GM18502 (cell line): ENCODE measurements at regions not wholly inside any gene's neighbourhood (a gene's known extent, or its start where the extent isn't known, plus 50 kb on each side); places are given as distances from the start of the nearest gene placed in this dataset.
"Not testable (repeated sequence)": the region's sequence is repeated elsewhere in the genome, so short reads cannot be mapped to it uniquely, and the experiment has no call there.

ENCODE experiments used
- ATAC-seq: cut with Tn5 transposase; IDR thresholded peaks from one replicate; pipeline ENCODE4 v1.9.1; 2021; ENCODE audit warnings: mild to moderate bottlenecking; ENCODE audit not compliant: unreplicated experiment, poor library complexity

DNA sequence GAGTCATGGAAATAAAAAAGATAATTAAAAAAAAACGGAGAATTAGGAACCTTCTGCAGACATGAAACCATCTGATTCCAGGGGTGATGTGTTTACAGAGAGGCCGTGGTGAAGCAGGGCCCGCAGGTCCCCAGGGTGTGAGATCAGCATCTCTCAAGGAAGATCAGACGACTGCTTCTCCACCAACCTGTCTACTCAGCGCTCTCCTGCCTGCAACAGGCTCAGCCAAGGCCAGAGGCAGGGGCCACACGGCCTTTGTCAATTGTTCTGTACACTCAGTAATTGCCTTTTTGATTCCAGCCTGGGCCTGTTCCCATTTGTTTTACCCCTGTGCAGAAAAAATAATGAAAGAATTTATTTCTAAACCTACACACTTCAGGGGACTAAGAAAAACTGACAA lies 124.6 kb downstream of the NXPE2 start:
- ATAC-seq, result no peak

DNA sequence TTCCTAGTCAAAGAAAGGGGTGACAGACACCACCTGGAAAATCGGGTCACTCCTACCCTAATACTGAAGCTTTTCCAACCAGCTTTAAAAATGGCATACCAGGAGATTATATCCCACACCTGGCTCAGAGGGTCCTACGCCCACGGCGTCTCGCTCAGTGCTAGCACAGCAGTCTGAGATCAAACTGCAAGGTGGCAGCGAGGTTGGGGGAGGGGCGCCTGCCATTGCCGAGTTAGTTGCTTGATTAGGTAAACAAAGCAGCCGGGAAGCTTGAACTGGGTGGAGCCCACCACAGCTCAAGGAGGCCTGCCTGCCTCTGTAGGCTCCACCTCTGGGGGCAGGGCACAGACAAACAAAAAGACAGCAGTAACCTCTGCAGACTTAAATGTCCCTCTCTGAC lies 127.1 kb downstream of the NXPE2 start:
- ATAC-seq, result not testable (repeated sequence)

DNA sequence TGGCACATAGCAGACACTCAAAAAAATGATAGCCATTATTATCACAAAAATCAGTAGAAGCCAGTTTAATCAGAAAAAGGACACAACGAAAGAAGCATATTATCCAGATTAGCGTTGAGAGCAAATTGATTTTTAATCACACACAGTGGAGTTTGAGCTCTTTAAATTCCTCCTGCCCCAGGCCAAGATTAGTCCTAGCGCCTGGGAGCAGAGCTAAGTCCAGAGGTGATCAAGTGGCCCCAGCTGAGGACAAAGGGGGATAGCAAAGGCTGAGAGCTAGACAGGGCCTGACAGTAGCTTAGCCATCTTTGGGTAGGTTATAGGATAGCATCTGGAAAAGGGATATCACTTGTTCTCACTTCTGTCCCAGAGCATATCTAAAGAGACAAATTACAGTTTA lies 133.6 kb downstream of the NXPE2 start:
- no peak for ATAC-seq

DNA sequence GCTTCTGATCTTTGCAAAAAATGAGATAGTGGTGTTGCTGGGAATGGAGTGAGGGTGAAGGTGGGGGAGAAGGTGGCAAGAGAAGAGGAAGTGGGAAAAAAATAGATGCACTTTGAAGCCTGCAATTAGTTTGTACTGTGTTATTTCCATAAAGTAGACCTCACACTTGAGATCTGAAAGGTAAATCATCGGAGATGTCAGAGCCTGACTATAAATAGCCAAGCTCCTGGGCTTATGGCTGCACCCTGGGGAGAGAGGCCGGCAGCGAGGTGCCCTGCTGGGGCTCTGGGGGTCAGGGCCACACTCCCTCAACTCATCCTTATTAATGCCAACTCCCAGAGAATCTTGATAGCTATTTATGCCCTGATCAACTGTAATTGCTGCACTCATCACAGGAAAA lies 134.4 kb downstream of the NXPE2 start:
- ATAC-seq, result no peak

DNA sequence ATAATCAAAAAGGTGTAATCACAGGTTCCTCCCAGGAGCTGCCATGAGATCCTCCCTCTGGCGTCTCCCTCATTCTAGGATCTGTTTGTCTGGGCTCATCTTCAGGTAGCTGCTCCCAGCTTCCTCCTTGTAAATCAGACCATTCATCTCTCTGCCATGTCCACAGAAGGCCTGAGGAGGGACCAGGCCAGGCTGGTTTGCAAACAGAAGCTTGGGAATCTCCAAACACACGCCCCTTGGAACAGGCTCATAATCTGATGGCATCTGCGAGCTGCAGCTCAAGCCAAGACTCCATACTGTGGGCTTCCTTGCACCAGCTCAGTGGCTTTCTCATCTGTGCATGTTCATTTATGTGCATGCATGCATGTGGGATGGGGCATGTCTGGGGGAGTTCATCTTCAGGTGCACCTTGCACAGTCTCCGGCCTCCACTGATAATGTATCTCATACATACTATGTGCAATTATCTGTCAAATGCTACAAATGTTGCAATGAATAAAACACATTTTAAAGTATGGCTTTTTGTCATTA lies 134.9 kb downstream of the NXPE2 start:
- ATAC-seq, result no peak

DNA sequence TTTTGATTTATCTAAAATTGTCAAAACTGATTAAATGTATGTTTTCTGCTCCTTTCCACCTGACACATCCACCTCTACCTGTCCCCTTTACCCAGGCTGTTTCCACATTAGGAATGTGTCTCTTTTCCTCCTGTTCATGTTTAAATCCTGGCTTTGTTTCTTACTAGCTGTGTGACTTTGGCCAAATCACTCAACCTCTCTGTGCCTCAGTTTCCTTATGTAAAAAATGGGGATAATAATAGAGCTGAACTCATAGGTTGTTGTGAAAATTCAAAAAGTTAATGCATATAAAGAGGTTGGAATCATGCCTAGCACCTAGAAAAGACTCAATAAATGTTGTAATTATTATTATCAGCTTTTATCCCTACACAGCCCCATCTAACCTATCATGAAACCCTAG lies 136.8 kb downstream of the NXPE2 start:
- no peak for ATAC-seq

DNA sequence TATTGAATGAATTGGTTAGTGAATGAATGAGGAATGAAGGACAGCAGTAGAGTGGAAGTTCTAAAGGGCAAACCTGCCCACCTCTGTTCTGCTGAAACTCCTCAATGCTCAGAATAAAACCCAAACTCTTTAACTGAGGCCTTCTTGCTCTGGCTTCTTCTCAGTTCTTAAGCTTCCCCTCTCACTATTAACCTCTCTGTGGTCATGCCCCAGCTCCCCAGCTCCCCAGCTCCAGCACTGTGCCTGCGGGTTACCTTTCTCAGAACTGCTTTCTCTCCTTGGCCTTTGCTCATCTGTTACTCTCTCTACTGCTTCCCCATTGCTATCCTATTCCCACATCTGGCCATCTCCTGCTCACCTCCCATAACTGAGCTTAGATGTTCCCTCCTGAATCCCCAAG lies 137.4 kb downstream of the NXPE2 start:
- no peak for ATAC-seq

DNA sequence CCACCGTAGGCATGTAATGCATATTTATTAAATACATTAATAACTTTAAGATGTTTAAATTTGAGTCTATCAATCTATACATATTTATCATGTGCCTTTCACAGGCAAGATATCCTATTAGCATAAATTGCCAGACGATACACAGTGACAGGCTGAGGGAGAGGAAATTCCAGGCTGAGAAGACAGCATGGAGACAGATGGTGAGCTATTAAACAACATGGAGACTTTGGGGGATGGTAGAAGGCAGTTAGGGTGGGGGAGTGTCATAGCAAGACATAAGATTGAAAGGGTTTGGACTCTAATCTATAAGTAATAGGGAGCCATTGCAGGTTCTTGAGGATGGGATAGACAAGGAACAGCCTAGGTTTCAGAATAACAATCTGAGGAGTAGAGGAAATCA lies 138.5 kb downstream of the NXPE2 start:
- no peak for ATAC-seq

DNA sequence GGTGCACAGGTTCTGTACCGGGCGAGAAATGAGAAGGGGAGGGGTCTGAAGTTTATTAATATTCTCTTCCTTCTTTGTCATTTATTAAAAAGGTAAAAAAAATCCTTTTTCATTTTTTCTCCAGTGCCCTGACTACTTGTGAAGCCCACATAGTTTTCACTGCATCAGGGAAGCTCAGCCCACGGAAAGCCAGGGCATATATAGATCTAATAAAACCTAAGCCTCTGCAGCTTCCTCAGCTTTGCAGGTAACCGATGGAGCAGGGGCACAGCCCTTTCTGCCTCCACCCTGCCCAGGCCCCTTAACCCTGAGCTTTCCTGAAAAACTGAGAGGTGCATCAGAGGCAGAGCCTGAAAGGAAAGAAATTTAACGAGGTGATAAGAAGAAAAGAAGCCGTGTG lies 140.1 kb downstream of the NXPE2 start:
- no peak for ATAC-seq

DNA sequence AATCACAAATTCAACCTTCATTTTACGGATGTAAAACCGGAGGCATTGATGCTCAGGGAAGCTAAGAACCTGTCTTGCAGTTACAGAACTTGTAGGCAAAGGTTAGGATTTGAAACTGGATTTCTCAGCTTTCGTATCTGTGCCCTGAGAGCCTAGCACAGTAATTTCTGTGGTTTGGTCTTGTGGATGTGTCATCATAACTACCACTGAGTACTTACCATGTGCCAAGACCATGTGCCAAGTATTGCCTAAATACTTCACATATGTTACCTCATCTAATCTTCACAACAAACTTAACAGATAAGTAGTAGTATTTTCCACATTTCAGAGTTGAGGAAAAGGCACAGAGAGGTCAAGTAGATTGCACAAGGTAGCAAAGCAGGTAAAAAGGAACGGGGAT lies 140.7 kb downstream of the NXPE2 start:
- no peak for ATAC-seq

DNA sequence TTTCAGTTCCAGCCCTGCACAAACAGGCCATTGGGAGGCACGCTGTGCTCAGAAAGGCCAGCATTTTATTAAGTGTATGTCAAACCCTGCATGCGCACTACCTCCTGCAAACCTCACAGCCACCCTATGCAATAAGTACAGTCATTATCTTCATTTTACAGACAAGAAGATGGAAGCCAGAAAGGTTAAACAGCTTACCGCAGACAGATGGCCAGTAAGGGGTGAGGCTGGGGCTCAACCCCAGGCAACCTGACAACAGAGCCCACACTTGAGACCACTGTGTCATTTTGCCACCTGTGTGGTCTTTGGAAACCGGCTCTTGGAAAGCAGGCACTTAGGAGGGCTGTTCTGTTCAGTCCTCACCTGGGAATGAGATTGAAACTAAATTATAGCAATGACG lies 142.3 kb downstream of the NXPE2 start:
- ATAC-seq, result no peak

DNA sequence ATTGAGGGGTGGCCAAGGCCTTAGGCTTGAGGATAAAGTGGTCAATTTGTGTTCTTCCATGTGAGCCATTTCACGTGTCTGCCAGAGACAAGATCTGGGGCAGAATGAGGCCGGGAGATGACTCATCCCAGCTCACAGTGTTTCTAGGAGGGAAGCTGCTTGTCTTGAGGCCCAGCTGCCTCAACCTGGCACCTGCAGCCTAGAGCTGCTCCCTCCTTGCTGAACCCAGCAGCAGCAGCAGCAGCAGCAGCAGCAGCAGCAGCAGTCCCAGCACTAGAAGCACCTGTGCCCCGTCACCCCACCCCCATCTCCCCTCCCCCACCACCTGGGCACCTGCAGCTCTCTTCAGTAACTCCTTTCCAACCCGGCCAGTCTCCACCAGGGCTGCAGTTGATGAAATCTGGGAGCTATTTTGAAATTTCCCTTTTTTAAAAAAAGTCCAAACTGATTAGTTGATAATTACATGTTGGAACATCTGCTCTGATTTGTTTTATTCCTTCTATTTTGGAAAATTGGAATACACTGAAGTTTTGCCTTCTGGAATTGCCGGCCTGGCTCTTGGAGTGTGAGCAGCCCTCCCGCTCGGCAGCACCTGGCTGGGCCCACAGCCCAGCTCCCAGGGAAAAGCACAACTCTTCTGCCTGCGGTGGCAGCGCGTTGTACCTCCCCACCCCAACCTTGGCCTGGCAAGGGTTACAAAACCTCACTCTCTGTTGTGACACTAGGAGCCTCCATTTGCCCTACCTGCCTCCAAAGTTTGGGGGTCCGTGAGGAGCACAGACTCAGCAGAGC lies 143.5 kb downstream of the NXPE2 start:
- no peak for ATAC-seq

DNA sequence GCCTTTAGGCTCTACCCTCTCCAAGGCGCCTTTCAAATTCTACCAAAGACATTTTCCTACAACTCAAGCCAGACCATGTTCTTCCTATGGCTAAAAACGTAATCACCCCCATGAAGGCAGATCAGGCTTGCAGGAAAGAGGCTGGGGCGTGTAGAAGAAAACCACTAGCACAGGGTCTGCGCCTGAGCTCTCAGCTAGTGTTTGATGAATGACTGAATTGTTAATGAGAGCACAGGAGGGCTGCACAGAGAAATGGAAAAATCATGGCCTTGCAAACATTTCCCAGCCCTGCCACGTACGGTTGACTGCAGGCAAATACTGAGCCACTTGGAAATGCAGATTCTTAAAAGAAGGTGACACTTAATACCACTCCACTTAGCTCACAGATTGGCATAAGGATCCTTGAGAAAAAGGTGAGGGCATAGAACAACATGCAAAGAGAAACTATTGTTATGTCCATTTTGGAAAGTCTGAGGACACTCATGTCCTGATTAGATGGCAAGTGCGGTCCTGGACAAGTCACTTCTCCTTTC lies 148.6 kb downstream of the NXPE2 start:
- ATAC-seq, result no peak

DNA sequence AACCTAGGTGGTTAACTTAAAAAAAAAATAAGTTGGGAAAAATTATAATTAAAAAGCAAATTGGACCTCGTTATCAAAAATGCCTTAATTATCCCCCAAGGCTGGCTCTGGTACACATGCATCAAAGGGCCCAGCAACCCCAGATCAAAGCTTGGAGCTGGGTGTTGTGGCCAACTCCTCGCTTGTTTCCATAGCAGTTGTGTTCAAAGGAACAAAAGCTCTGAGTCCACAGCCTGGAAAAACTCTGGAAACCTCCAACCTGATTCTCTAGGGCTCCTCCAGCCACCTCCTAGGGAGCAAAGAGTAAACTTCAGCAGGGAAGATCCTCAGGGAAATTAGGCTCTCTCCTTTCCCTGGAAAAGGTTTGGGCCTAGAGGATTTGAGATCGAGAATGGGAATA lies 149.4 kb downstream of the NXPE2 start:
- ATAC-seq, result no peak

DNA sequence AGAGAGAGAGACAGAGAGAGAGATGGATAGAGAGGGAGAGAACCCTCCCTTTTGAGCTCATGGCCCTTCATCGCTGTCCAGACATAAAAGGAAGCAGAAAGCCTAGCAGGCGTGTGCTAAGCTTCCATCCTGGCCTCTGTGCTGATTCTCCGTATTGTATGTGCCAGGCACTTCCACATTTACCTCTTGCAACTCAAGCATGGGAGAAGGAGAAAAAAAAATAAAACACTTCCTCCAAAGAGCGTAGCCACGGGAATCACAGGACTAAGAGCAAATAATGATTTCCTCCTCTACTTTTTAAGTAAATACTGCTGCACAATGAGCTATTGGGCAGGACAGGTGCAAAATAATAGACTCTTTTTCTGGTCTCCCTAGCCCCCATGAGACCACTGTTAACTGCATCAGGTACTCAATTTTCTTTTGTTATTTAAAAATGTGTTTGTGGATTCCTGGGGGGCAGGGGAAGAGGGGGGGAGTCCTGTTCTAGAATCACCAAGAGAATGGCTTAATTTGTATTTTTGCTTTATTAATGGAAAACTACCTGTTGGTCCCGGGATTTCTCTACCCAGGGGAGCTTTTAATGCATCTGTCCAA lies 154.3 kb downstream of the NXPE2 start:
- no peak for ATAC-seq

DNA sequence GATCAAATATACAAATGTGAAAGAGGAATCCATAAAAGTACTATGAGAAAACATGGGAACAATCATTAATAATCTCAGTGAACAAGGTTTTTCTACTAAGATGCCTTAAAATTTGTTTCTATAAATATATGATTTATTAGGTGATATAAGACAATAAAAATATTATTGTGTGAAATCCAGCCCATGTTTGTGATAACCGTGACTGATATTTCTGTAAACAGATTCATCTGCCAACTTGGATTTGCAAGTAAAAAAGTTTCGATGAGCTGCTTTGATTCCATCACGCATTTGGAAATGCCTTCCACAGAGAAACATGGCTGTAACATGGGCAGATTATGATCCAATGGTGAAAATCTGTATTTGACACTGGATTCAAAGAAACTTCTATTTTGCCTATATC lies 157.8 kb downstream of the NXPE2 start:
- ATAC-seq, result no peak

DNA sequence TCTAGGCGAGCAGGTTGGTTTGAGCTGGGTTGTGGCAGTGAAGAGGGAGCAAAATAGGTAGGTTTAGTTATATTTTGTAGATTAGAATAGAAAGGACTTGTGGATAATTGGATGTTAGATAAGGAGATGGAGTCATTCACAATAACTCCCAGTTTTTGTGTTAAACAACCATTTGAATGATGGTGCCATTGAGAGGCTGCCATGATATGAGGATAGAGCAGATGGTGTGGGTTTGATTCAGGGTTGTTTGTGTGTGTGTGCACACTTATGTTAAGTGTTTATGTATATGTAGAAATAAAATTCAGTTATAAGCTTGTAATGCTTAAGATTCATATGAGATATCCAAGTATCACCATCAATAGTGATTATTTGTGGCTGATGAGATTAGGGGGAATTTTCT lies 166.6 kb downstream of the NXPE2 start:
- ATAC-seq, result no peak

DNA sequence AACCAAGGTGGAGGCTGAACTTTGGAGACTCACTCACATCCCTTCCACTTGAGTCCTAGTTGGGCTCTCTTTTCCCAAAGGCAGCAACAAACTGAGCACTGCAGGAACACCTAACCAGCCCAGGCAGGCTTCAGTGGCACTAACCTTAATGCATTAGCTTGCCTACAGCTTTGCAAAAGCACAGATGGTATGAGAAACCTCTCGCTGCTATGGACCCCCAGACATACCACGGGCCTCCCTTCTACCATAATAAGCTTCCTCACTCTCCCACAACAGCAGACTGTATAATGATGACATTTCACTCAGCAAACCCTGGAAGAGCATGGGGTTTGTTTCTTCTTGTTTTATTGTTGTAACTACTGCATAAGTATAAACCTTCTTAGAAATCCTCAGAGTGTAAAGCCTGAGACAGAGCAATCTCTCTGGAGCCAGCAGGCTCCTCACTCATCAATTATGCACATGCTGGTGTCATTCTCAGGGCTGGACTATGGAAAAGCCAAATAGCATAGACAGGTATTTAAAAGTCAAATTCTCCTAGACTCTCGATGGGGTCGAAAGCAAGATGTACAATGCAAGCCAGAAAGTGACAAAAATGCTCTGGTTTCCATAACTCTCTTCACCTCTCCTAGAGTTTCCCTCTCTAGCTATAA lies 167.6 kb downstream of the NXPE2 start:
- no peak for ATAC-seq

DNA sequence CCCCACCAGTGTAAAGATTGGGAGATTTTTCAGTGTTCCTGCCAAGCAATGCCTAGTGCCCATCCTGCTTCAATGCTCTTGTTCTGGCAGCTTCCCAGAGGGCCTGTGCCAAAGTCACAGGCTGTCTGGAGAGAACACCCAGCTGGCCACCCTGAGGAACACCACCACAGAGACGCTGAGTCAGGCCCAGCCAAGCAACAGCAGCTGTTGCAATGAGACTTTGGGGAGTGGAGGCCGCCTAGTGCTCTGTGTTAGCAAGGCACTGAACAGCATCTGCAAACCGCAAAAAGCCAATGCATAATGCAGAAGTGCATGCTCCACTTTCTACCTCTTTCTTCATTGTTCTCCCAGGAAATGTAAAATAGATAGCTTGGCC lies 168.1 kb downstream of the NXPE2 start:
- no peak for ATAC-seq

DNA sequence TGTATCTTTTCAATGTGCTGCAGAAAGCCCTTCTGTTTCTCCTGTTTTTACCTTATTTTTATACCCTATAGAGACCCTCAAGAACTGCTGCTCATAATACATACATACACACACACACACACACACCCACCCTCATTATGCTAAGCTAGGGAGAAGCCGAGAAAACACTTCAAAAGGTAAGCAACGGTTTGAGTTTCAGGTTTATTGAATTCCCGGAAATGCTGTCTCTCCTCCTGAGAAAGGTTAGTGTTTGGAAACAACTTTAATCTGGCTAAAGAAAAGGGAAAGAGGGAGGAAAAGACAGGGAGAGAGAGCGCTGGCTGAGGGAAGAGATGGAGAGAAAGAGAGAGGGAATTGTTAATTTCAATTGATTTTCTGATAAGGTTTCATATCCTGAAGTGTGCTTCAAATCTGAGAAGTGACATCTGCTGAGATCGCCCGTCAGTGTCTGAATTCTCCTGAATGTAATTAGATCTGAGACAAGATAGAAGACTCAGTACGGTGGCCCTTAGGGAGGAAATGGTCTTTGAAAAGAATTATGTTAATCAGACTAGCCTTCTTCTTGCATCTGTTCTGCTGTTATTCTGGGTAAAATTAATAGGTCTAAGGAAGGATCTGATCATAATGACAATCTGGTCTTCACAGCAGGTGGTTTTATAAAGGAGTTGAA lies 169.1 kb downstream of the NXPE2 start:
- ATAC-seq, result no peak

DNA sequence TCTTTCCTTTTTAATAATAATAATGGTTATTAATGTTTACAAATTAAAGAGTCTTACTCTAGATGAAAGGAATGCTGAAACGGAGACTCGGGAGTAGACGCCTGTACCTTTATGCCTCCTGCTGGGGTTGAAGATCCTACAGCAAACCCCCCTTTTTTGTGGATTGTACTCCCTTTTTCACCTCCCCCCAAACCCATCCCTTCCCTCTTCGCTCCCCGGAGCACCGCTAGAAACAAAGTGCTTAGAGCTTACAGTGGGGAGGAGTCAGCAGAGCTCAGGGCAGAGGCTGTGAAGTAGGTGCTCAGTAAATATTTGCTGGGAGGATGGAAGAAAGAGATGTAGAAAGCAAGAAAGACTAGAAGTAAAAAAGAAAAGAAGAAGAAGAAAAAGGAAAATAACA lies 169.7 kb downstream of the NXPE2 start:
- ATAC-seq, result no peak
